Medulla oblongata (tissue), 1 donor: ENCODE measurements at regions not wholly inside any gene's neighbourhood (a gene's known extent, or its start where the extent isn't known, plus 50 kb on each side); places are given as distances from the start of the nearest gene placed in this dataset.

Experiments used
- DNase-seq: peaks from one replicate; pipeline ENCODE4 v3.0.0-alpha.2; 2015; ENCODE audit errors: extremely low spot score

GRCh38 chr17:73783945-73784603, 139.8 kb upstream of the SDK2 start:
- no peak for DNase-seq

GRCh38 chr17:73785496-73785895, 141.3 kb upstream of the SDK2 start:
- no peak for DNase-seq

DNA sequence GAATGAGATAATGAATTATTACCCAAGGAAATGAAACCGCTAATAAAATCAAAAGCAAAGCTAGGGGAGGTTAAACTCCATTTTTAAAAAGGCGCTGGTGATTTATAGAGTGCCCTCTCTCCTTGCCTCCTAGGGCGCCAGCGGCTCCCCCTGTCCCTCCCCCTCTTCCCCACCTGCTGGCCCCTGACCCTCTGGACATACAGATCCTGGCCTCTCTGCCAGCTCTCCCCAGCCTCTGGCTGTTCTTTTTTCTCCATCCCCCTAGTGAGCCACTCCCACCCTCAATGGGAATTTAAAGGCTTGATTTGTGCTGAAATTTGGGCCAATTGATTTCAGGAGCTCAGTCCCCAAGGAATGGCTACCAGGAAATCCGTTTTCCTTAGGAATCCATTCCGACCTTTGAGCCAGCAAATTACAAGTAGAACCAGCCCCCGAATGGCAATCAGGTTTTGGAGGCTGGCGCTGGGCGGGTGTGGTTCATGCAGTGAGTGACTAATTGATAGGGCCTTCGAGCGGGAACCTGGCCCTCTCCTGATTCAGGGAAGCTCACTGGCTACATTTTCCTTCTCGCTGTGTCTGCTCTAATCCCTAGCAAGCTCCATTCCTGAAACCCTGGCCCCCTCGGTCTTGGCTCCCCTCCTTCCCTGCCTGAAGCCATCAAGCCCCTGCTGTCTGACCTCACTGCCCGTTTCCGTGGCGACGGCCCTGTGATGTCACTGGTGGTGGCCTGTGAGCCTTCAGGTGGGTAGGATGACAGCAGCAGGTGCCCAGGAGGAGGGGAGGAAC, 141.9 kb upstream of the SDK2 start:
- no peak for DNase-seq

DNA sequence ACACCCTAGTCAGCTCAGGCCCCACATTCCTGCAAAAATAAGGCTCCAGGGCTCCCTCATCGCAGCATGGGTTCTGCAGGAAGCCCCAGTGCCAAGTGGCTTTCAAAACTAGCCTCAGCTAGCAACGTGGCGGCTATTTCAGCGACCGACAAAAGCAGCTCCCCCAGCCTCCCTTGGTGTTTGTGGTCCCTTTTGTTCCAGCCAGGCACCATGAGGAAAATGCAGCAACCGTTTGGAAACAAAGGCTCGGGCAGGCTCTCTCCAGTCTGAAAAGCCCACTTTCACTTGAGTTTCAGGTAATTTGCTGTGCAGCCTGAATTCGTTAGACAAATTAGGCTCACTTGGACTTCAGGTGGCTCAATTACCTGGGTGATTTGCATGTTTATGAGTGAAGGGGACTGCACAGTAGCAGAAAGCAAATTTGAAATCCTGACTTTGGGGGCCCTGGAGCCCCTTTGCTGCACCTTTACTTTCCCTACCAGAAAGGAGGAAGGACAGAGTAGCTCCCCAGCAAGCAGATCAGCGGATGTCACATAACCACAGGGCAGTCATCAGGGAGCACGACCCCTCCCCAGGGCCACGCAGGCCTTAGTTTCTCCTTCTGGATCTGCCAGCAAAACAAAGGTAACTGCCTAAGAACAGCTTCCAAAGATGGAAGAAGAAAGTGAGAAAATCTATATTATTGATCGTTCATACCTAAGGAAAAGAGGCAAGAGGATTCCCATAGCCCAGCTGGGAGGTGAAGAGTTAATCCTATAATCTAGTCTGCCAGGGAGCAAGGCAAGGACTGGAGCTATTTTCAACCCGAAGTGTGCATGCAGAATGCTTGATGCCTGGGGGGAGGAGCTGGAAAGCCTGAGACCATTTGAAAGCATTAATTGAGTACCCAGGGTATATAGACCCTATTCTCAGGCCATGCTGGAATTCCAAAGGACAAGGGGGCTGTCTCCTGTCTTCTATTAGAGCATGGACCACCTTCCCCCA, 143.1 kb upstream of the SDK2 start:
- DNase-seq = no peak

GRCh38 chr17:73788111-73788510, 143.9 kb upstream of the SDK2 start:
- no peak for DNase-seq

DNA sequence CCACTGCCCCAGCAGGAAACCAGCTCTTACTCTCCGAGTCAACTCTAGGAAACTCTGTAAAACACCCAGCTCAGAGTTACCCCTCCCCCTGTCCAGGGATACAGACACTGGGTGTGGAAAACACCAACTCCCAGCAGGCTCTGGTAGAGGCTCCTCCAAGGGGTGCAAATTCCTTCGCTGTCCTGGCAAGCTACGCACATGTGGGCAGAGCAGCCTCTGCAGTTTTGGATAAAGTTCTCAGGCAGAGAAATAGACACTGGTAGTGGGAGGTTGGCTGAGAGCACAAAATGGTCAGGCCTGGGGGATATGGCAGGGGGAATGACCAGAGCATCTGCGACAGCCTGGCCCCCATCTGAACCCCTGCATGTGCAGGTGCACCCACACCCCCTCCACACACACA, 146.9 kb upstream of the SDK2 start:
- no peak for DNase-seq

- DNase-seq = no peak
These were observed 147.4 kb upstream of the SDK2 start for GRCh38 chr17:73791631-73792030.

DNA sequence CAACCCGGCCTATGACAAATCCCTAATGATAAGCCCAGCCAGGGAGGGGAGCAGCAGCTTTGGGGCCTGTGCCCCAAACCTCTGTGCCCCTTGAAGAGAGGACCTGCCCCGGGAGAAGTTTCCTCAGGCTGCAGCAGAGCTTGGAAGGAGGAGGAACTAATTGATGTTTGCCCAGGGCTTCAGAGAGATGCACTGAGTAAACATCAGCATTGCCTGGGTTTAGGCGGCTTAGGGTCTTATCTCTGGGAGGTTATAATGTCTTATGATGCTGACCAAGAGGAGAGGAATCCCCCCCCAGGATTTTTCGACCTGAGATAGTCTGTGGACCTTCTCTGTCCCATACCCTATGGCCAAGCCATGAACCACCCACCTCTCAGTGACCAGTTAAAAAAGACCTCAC, 148.7 kb upstream of the SDK2 start:
- DNase-seq = no peak

- no peak for DNase-seq
These were observed 150.1 kb upstream of the SDK2 start for GRCh38 chr17:73794336-73794735.

DNA sequence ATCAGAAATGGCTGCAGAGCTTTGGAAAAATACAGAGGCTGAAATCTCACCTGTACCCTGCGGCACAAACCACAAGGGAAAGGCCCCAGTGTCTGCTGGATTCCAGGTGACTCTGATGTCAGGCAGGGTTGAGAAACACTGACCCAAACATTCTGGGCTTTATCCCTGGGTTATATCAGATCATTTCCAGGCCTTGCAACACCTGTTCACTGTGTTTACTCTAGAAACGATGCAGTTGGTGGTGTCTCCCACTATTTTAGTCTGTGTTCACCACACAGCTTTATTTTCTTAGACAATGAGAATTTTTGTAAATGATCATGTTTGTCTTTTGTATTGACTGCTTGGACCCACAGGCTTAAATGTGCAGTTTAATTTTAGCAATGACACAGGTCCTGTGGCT, 151.5 kb upstream of the SDK2 start:
- no peak for DNase-seq

DNA sequence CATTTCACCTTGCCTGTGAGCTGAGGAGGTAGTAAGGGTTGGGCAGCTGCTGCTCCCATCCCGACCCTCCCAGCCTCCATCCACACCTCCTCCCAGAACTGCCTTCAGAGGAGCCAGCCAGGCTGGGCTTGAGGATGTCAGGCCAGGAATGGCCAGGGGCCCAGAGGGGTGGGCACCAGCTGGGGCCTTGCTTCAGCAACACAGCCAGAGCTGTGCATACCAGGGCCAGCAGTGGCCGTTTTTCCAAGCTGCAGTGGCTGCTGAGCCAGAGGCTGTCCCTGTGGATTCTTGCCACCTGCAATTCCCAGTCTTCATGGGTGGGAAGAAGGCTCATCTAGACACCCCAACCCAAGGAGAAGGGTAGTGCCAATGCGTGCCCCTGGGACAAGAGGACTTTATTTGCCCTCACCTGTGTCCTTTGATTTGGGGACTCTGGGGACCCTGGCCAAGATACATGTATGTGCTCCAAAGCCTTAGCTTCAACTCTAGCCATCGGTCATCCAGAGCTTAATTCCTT, 153.4 kb upstream of the SDK2 start:
- DNase-seq = no peak

- peak; percentile 21 for DNase-seq
These were observed 154.0 kb upstream of the SDK2 start for GRCh38 chr17:73798111-73798748.

- DNase-seq = no peak
These were observed 154.9 kb upstream of the SDK2 start for GRCh38 chr17:73799096-73799495.

DNA sequence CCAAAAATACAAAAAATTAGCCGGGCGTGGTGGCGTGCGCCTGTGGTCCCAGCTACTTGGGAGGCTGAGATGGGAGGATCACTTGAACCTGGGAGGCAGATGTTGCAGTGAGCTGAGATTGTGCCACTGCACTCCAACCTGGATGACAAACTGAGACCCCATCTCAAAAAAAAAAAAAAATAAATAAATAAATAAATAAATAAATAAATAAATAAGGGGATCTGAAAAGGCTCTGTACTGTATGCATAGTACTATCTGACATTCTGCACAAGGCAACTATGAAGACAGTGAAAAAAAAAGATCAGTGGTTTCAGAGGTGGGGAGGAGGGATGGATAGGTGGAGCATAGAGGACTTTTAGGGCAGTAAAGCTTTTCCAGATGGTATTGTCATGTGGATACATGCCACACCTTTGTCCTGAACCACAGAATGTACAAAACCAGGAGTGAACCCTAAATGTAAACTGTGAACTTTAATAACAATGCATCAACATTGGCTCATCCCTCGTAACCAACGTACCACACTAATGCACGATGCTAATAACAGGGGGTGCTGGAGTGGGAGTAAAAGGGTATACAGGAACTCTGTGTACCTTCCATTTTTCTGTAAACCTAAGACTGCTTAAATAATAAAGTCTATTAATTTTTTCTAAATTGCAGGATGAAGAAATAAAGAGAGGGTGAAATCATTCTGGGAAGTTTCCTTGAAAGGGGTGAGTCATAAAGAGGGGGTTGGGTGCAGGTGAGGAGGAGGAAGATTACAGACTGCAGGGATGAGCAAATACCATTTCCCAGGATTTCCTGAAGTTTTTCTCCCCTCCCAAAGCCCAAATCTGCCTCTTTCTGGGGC, 155.8 kb upstream of the SDK2 start:
- DNase-seq = no peak

GRCh38 chr17:73800893-73801292, 156.6 kb upstream of the SDK2 start:
- DNase-seq = no peak

- no peak for DNase-seq
These were observed 157.3 kb upstream of the SDK2 start for GRCh38 chr17:73801455-73802100.

GRCh38 chr17:73802314-73802713, 158.1 kb upstream of the SDK2 start:
- DNase-seq = no peak

GRCh38 chr17:73802871-73803270, 158.6 kb upstream of the SDK2 start:
- DNase-seq = no peak

GRCh38 chr17:73803964-73804435, 159.8 kb upstream of the SDK2 start:
- no peak for DNase-seq

- DNase-seq = no peak
These were observed 162.5 kb upstream of the SDK2 start for GRCh38 chr17:73806768-73807167.
